ENCODE measurements at regions not wholly inside any gene's neighbourhood (a gene's known extent, or its start where the extent isn't known, plus 50 kb on each side); places are given as distances from the start of the nearest gene placed in this dataset.

GRCh38 chr12:124725597-124726237, 137.9 kb downstream of the SCARB1 start:
- TF ChIP-seq CTCF (IDR thresholded peaks at IDR 0.05; ENCODE audit: low read depth, low read length) (no peak), EZH2phosphoT487 (IDR thresholded peaks at IDR 0.05; ENCODE audit: low read depth) (no peak)
